Fibroblast of gingiva (primary cell): ENCODE measurements at regions not wholly inside any gene's neighbourhood (a gene's known extent, or its start where the extent isn't known, plus 50 kb on each side); places are given as distances from the start of the nearest gene placed in this dataset.
"Not testable (repeated sequence)": the region's sequence is repeated elsewhere in the genome, so short reads cannot be mapped to it uniquely, and the experiment has no call there.

Experiments used
- DNase-seq: peaks from one replicate; pipeline ENCODE4 v3.0.0-alpha.2; 2011; ENCODE audit warnings: low read depth

DNA sequence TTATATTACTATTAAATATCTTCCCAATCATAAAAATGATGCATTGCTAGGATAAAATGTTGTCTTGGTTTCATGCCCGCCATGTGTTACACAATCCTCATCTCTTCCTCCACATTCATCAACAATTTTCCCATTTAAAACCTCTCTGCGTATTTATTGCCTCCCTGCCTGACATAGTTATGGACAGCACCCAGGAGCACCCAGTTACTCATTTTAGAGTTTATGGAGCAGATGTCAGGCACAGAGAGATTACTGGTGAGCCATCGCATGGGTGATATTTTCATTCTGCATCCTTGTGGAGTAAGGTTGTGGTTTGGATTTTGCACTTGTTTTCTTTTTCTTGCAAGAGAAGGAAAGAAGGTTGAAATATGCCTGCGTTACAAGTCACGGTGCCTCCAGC, 116.7 kb upstream of the NPAS2 start:
- DNase-seq, result peak; percentile 42

- no peak for DNase-seq
Observed at GRCh38 chr2:100703739-100704138, 116.2 kb upstream of the NPAS2 start.

DNA sequence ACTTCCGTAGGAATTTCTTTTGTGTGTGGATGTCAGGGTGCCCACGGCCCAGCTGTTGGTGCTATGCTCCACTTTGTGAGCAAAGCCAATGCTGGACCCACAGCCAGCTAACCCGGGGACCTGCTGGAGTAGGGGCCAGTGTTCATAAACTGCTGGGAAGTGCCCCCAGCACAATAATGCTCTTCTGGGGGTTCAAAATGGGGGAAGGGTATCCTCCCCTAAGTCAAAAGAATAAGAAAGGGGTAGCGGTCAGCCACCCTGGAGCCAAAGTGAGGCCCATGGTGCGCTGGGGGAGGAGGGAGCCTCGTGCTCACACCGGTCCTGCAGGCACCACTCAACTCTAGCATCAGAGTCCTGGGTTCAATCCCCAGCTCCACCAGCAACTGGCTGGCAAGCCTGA, 115.8 kb upstream of the NPAS2 start:
- no peak for DNase-seq

GRCh38 chr2:100704711-100705110, 115.2 kb upstream of the NPAS2 start:
- DNase-seq, result no peak

DNA sequence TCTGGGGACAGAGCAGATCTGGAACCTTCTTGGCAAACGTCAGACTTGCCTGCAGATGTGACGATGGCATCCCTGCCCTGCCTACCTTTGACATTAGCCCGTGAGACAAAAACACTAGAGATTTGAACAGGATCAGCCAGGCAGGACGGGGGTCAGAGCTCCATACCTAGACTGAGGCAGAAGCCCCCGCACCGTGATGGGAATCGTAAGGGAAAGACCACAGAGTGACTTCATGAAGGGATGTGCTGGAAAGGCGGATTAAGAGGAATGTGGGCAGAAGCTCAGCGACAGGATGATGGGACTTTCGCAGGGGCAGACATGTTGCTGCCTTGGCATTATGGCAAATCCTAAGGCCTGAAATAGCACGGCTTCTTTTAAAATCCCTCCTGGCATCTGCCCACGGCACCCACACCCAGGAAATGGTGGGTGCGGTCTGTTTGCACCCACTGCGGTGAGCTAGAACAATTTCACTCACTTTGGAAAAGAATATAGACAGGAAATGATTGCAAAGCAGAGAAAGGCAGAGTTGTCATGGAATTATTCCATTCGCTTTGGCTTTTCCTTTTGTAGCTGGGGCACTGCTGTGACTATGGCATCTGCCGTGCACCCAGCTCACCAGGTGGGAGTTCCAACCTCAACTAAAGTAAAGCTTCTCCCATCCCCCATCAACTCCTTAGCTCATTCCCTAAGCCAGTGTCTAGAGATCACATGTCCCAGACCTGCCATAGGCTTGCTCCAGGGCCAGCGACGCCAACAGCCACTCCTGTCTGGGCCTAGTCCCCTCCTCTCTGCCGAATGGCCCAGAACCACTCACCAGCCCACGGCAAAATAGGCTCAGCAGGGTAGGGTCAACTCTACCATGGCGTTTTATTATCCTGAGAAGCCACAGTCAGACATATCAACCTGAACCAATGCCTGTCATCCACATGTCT, 112.7 kb upstream of the NPAS2 start:
- DNase-seq, result no peak

GRCh38 chr2:100708333-100708732, 111.6 kb upstream of the NPAS2 start:
- no peak for DNase-seq

- no peak for DNase-seq
Observed at GRCh38 chr2:100713106-100713505, 106.8 kb upstream of the NPAS2 start.

DNA sequence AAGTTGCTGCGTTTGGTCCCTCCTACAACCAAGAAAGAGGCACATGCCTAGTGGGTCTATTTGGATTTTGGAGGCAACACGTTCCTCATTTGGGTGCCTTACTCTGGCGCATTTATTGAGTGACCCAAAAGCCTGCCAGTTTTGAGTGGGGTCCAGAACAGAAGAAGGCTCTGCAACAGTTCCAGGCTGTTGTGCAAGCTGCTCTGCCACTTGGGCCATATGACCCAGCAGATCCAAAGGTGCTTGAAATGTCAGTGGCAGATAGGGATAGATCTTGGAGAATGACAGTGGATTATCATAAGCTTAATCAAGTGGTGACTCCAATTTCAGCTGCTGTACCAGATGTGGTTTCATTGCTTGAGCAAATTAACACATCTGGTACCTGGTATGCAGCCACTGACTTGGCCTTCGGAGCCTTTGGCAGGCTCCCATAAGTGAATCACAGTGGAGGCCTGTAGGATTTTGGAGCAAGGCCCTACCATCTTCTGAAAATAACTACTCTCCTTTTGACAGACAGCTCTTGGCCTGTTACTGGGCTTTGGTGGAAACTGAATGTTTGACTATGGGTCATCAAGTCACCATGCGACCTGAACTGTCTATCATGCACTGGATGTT, 105.4 kb upstream of the NPAS2 start:
- peak; percentile 15 for DNase-seq

DNA sequence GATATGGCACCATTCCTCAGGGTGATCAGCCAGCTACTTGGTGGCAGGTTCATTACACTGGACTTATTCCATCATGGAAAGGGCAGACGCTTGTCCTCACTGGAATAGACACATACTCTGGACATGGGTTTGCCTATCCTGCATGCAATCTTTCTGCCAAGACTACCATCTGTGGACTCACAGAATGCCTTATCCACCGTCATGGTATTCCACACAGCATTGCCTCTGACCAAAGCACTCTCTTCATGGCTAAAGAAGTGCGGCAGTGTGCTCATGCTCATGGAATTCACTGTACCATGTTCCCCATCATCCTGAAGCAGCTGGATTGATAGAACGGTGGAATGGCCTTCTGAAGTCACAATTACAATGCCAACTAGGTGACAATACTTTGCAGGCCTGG, 104.1 kb upstream of the NPAS2 start:
- DNase-seq, result not testable (repeated sequence)

- DNase-seq, result no peak
Observed at GRCh38 chr2:100716581-100716980, 103.4 kb upstream of the NPAS2 start.

DNA sequence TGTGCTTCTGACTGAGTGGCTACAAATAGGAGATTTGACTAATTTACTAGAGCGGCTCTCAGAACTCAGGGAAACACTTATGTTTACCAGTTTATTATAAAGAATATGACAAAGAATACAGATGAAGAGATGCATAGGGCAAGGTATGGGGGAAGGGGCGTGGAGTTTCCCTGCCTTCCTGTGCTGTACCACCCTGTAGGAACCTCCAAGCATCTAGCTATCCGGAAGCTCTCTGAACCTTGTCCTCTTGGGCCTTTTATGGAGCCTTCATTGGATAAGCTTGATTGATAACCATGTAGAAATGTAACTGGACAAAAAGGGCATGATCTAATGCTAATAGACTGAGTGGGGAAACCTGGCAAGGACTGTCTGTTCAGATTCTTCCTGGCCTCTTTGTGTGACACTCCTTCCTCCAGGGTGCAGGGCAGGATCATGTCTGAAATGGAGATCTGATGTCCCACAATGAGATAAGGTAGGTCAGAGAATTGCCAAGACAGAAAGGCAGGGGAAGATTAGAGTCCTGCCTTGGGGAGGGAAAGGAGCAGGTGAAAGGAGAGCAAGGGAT, 101.8 kb upstream of the NPAS2 start:
- no peak for DNase-seq

DNA sequence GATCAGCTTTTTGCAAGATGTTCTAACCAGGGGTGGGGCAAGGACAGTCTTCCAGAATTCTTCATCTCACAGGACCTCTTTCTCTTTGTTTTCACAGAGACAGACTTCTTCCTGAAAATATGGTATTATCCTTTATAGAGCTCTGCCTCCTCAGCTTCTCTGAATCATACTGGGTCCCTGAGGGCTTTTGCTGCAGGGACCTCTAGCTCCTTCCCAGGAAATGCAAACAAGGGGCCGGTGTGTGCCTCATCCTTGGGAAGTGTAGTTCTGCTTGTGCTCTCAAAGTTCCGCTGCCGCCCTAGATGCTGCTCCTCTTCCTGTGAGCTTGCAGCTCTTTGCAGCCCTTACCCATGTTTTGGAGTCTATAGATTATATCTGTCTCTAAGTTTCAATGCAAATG, 99.5 kb upstream of the NPAS2 start:
- DNase-seq, result no peak

DNA sequence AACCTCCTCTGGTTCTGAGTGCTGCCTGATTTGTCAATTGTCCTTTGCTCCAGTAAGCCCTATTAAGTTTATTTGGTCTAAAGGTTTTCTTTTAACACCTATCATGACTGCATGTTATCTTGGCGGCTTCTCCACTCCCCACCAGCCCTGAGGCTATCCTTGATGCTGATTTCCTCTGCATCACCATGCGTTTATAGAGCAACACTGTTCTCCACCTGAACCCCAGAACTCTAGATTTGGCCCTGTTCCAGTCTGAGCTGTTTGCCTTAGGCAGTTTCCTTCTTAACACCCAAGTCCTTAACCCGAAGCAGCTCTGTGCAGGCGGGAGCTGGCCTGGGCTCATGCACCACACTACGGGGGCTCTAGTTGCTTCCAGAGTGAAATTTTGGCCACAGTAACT, 98.2 kb upstream of the NPAS2 start:
- DNase-seq, result no peak

DNA sequence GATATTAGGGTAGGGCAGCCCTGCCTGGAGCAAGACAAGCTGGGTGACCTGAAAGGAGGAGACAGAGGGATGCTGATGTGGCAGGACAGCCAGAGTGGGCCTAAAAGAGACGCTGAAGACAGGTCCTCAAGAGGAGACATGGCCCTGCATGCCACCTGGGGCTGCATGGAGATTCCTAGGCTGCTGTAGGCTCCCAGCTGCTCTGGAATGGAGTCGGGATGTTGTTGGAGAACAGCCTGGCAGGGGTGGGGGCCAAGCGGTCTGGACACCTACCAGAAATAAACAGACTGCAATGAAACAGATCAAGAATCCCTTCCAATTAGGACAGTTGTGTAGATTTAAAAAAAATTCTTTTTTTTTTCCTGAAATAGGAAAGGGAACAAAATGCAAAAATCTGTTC, 97.8 kb upstream of the NPAS2 start:
- no peak for DNase-seq

GRCh38 chr2:100726866-100727265, 93.1 kb upstream of the NPAS2 start:
- DNase-seq, result no peak

GRCh38 chr2:100730290-100730868, 89.6 kb upstream of the NPAS2 start:
- DNase-seq, result peak; percentile 71

- peak; percentile 64 for DNase-seq
Observed at GRCh38 chr2:100731535-100731981, 88.4 kb upstream of the NPAS2 start.

DNA sequence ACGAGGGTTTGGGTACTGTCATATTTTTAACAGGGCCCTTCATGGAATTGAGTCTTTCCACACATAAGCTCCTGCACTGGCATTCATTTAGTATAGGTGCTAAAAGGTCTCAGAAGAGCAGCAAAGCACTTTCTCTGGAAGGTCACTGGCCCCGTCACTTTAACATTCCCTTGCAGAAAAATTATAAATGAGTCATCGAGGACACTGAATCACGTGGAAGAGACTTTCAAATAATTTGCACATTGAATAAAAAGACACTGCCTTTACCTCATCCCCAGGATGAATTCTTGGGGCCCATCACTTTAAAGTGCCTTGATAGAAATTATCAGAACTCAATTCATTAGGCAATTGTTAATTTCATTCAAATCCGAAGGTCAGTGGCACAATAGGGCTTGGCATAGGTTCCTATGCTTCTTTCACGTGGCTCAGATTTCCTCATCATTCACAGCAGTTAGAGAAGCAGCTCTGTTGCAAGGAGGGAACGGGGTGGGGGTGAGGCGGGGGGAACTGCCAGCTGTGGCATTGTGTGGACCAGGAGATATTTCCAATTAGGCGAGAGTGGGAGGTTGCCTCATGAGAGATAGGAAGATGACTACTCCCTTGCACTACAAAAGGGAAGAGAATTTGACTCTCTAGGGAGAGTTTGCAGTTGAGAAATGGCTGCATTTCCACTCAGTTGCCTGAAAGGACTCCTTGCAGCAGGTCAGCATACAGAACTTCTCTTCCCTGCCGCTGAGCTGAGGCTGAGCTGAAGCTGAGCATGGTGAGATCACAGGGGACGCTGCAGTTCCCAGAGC, 86.3 kb upstream of the NPAS2 start:
- peak; percentile 98 for DNase-seq

- no peak for DNase-seq
Observed at GRCh38 chr2:100736121-100736915, 83.6 kb upstream of the NPAS2 start.

DNA sequence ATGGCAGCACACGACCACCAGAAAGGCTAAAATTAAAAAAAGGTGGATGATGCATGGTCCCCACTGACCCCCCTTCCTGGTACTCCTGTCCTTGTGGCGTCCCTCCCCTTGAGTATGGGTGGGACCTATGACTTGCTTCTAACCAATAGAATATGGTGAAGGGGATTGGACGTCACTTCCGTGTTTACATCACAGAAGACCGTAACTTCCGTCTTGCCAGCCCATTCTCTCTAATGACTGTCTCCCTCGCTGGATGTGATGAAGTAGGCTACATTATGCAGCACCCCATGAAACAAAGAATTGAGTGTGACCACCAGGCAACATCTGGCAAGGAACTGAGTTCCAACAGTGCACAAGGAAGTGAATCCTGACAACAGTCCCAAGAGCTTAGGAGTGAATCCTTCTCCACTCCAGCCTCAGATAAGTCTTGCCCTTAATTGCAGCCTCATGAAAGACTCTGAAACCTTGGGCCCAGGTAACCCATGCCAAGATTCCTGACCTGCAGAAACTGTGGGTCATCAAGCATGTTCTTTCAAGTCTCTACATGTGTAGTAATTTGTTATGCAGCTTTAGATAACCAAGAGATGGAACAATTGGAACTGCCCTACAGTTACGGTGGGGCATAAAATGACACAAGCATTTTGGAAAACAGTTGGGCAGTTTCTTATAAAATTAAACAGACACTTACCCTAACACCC, 80.1 kb upstream of the NPAS2 start:
- DNase-seq, result no peak

DNA sequence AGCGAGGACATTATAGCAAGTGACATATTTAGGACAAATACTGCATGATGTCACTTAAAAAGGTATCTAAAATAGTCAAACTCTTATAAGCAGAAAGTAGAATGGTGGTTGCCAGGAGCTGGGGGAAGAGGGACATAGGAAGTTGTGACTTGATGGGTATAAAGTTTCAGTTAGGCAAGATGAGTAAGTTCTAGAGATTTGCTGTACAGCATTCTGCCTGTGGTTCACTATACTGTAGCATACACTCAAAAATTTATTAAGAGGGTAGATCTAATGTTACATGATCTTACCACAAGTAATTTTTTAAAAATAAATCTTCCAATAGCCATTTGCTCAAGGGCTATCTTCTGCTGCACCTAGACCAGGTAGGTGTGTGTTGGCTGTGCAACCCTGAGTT, 78.1 kb upstream of the NPAS2 start:
- no peak for DNase-seq
